Stimulated activated CD8-positive, alpha-beta memory T cell treated with anti-CD3 and anti-CD28 coated beads, Interleukin-15, amount 100 ng/mL, for 48 hours (primary cell): ENCODE measurements at regions not wholly inside any gene's neighbourhood (a gene's known extent, or its start where the extent isn't known, plus 50 kb on each side); places are given as distances from the start of the nearest gene placed in this dataset.

Source experiments
- DNase-seq, 2 donors: peaks; one replicate each; pipeline ENCODE4 v3.0.0-alpha.2; 2020; ENCODE audit warnings: low read depth in 2 of 2

GRCh38 chr6:22020299-22021003 is 276.4 kb downstream of the PRL start:
- no peak for DNase-seq

GRCh38 chr6:22021966-22022365 is 274.9 kb downstream of the PRL start:
- no peak for DNase-seq

DNA sequence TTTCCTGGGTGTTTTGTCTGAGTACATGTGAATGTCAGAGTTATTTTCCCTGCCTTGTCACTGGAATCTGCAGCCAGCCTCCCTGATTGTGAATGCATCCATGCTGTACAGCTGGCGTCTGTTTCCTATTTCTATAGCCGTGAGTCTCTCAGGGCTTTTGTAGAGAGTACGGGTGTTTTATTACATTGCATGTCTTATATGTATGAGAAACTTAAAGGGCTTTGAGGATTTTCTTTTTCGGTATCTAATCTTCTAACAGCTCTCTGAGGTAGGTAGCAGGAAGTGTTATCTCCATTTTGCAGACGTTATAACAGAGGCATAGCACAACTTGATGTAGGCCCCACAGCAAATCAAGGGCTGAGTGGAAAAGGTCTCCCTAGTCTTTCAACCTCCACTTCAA is 272.9 kb downstream of the PRL start:
- DNase-seq = no peak

GRCh38 chr6:22024973-22025467 is 271.8 kb downstream of the PRL start:
- no peak for DNase-seq

GRCh38 chr6:22025468-22026163 is 271.2 kb downstream of the PRL start:
- no peak for DNase-seq

- no peak for DNase-seq
Observed at GRCh38 chr6:22026164-22026678, 270.6 kb downstream of the PRL start.

- DNase-seq = no peak
Observed at GRCh38 chr6:22027040-22027725, 269.7 kb downstream of the PRL start.

DNA sequence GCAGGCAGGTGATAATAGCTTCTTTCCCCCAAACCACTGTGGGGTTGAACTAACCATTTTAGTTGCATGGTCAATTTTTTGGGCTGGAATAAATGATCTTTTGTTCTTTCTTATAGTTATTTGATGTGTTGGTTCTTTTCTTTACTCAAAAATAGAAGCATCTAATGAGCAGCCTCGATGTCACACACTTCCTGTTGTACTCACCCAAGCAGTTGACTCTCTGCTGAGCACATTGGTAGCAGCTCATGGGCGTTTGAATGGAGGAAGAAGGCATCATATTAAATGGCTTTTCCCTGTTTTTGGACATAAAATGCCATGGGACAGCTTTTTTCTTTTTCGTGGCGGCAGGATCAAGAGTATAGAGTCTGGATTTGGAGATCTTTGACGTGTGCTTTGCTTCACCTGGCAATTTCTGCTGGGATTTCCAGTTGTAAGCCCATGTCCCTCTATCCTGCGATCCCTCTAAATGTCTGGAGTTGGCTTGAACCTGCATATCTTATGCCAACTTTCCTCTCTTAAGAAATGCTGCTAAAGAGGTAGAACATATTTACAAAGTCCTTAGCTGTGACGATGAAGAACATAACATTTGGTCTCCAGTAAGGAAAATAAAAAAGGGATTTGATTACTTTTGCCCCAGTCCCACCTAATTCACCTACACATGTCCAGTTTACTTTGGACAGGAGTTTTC is 268.3 kb downstream of the PRL start:
- no peak for DNase-seq

DNA sequence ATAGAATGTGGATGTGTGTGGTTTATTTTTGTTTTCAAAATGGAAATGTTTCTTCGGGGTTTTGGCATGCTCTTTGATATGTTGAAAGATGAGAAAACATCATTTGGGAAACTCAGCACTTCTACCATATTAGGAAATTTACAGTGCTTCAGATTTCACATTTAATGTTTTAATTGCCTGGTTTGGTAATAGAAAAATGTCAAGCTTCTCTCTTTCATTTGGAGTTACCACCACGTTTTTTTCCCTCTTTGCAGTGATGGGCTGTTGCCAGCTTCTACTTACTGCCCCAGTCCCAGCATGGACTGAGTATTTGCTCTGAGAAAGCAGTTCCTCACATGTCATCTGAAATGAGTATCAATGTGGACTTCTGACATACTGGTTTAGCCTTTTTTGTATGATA is 267.7 kb downstream of the PRL start:
- no peak for DNase-seq

DNA sequence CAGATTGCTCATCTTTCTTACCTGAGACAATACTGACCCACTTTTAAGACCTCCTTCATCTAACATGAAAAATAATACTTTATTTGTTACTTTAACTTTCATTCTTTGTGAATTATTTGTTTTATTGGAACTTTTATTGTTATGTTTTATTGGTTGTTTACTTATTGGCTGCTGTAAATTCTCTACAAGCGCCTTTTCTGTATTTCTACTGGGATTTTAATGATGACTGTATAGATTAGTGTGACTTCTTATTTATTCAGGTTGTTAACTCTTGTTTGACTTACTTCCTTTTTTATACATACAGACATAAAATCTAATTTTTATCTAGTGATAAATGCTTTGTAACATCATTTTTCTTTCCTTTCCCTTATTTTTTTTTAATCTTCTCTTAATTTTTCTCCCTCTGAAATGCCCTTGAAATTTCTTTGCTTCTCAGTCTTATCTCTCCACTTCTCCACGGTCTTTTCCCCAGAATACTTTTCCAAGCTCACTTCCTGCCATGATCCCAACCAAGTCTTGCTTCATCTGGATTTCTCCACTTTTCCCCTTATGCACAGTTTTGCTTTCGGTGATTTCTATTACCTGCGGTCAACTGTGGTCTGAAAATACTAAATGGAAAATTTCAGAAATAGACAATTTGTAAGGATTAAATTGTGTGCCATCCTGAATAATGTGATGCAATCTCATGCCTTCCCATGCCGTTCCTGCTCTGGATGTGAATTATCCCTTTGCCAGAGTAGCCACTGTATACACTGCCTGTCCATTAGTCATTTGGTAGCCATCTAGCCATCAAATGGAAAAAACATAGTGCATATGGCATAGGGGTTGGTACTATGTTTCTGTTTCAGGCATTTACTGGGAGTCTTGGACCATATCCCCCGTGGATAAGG is 265.9 kb downstream of the PRL start:
- no peak for DNase-seq

- no peak for DNase-seq
Observed at GRCh38 chr6:22035690-22036089, 261.1 kb downstream of the PRL start.

DNA sequence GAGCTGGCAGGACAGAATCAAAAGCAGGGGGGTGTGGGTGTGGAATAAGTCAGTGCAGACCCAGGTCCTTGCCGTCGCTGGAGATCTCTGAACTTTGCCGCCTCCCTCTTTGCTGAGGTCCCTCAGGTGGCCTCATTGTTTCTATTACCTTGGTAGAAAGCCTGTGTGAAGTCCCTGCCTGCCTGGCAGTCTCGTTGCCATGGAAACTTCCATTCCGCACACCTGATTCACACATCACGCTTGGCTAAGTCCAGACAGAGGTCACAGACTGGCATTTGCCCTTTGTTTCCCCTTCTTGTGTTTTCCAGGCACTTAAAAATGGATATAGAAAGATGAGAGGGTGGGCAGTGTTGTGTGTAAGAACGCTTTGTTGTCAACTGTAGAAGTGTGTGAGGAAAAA is 260.6 kb downstream of the PRL start:
- DNase-seq = no peak

DNA sequence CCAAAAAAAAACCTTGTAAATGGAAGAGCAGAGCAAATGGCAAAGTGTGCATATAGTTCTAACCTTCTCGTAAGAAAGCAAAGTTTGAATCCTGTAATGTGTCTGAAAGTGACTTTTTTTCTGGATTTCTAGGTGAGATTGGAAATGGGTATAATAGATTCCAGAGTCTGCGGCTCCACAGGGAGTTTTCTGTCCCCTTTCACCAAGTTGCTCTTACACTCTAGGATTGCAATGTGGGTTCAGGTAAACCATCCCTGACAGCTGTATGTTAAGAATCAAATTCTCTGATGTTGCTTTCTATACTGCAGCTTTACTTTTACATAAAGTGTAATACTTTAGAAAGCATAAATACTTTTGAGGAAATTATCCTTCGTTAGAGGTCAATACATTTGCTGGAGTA is 260.1 kb downstream of the PRL start:
- DNase-seq = no peak

- DNase-seq = no peak
Observed at GRCh38 chr6:22041797-22042480, 254.9 kb downstream of the PRL start.

- no peak for DNase-seq
Observed at GRCh38 chr6:22042706-22043105, 254.1 kb downstream of the PRL start.

GRCh38 chr6:22043284-22043962 is 253.4 kb downstream of the PRL start:
- no peak for DNase-seq

GRCh38 chr6:22045261-22045912 is 251.4 kb downstream of the PRL start:
- DNase-seq = no peak

GRCh38 chr6:22049002-22049401 is 247.8 kb downstream of the PRL start:
- DNase-seq = no peak

DNA sequence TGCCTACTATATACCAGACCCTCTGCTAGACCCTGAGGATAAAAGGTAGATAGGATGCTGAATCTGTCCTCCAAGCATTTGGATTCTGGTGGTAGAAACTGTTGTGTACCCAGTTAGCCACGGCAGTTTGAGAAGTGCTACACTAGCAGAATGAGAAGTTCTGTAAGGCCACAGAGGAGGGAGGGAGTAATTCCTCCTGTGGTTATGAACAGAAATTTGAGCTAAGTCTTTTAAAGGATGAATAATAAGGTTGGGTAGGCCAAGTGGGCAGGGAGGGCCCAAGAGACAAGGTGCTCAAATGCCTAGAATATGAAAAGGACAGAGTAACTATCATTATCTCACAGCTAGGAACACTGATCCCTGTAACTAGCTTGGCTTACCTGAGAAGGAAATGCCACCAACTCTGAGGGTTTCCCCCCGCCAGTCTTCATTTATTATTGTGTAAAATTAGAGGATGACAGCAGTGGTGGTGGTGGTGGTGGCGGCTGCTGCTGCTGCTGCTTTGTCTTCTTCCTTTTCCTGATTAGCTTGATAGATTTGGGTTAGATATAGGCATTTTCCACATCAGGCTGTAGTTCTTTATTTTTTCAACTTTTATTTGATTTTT is 243.3 kb downstream of the PRL start:
- DNase-seq = no peak
